ENCODE measurements at regions not wholly inside any gene's neighbourhood (a gene's known extent, or its start where the extent isn't known, plus 50 kb on each side); places are given as distances from the start of the nearest gene placed in this dataset. TPM values are rescaled to one million over a fixed set of nuclear protein-coding genes. Genes with fewer than 3 reads are reported as not detected.

GRCh38 chr6:33853736-33854135 is 49.9 kb upstream of the MLN start:
- TF ChIP-seq EZH2 (IDR thresholded peaks at IDR 0.05; ENCODE audit: low read depth) = no peak
- TF ChIP-seq CTCF (conservative IDR thresholded peaks at IDR 0.05) = no peak
- CTCF ChIA-PET = no interaction called here
- intact Hi-C loops (cut with micrococcal nuclease; ENCODE audit: unreplicated experiment) = no loop called here
- Histone ChIP-seq H3K9me2 (ENCODE audit: insufficient read depth) (no peaks in the 10 kb centered on the region), H3F3A (ENCODE audit: insufficient read depth, low read depth) (no peaks in the 10 kb centered on the region), H3K36me3 (ENCODE audit: low read depth) (no peaks in the 10 kb centered on the region), H3K79me2 (ENCODE audit: low read depth) (no peaks in the 10 kb centered on the region), H3K4me1 (replicated peaks; ENCODE audit: insufficient read depth) (no peaks in the 10 kb centered on the region), H3K27me3 (ENCODE audit: insufficient read depth, low read depth) (peaks cover 34% of the 10 kb centered on the region; the same call in 1 of the 2 replicates), H3K4me2 (no peak overlapping the region), H2AFZ (no peak overlapping the region), H3K27ac (no peak overlapping the region), H3K9me3 (ENCODE audit: insufficient read depth, low read depth) (no peaks in the 10 kb centered on the region), H3K4me3 (no peak overlapping the region), H4K20me1 (ENCODE audit: insufficient read depth) (no peaks in the 10 kb centered on the region; the same call in 1 of the 2 replicates)
- DNase-seq = no peak
- POLR2A ChIA-PET (ENCODE audit: unreplicated experiment) = no interaction called here
- no TSS peak for BruUV-seq (replicated peaks)

Small RNAs in the stretch of these regions (microRNA-seq; reads per million reads assigned to microRNA genes)
- gene MIR7159 (ENCODE audit: borderline number of aligned reads, borderline replicate concordance) = not detected
